ENCODE measurements at regions not wholly inside any gene's neighbourhood (a gene's known extent, or its start where the extent isn't known, plus 50 kb on each side); places are given as distances from the start of the nearest gene placed in this dataset.

- no peak for TF ChIP-seq CTCF (IDR thresholded peaks at IDR 0.05; ENCODE audit: unreplicated experiment)
- no peaks in the 10 kb centered on the region for H3K36me3 Mint-ChIP-seq
- DNase-seq (ENCODE audit: low spot score in 2 of 2, unreplicated experiment in 2 of 2) = no peak
- H3K27me3 Mint-ChIP-seq (ENCODE audit: low read depth) = no peaks in the 10 kb centered on the region
- no peak overlapping the region for H3K4me3 Mint-ChIP-seq
- H3K27ac Mint-ChIP-seq = no peak overlapping the region
- peaks cover 34% of the 10 kb centered on the region for H3K9me3 Mint-ChIP-seq
- no peaks in the 10 kb centered on the region for H3K4me1 Mint-ChIP-seq
Observed at GRCh38 chr17:52357854-52358253, 199.3 kb upstream of the CA10 start.

DNA sequence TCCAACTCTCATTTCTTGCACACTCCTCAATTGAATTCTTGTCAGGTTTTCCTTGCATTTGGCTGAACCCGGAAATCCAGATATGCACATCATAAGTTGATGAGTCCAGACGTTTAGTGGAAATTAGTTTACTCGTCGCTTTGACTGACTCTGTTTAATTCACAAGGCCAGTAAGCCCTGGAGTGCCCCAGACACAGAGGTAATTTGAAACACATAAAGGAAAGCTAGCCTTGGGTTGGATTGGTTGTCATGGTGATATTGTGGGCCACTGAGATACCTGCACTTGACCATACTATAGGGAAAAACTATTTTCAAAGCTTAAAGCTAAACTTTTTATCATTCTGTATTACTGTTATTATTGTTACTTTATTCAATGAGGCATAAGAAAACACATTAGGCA lies 178.3 kb upstream of the CA10 start:
- Mint-ChIP-seq H3K36me3 (no peaks in the 10 kb centered on the region), H3K27me3 (ENCODE audit: low read depth) (no peaks in the 10 kb centered on the region), H3K4me1 (no peaks in the 10 kb centered on the region), H3K27ac (no peak overlapping the region), H3K4me3 (no peak overlapping the region), H3K9me3 (peaks cover 14% of the 10 kb centered on the region)
- no peak for DNase-seq (ENCODE audit: low spot score in 2 of 2, unreplicated experiment in 2 of 2)
- TF ChIP-seq CTCF (IDR thresholded peaks at IDR 0.05; ENCODE audit: unreplicated experiment) = no peak

GRCh38 chr17:52306314-52306713 lies 147.8 kb upstream of the CA10 start:
- Mint-ChIP-seq H3K36me3 (peaks cover 4% of the 10 kb centered on the region), H3K9me3 (peaks cover 18% of the 10 kb centered on the region), H3K27me3 (ENCODE audit: low read depth) (no peaks in the 10 kb centered on the region), H3K4me3 (no peak overlapping the region), H3K27ac (no peak overlapping the region), H3K4me1 (peaks cover 9% of the 10 kb centered on the region)
- no peak for DNase-seq (ENCODE audit: low spot score in 2 of 2, unreplicated experiment in 2 of 2)
- no peak for TF ChIP-seq CTCF (IDR thresholded peaks at IDR 0.05; ENCODE audit: unreplicated experiment)

DNA sequence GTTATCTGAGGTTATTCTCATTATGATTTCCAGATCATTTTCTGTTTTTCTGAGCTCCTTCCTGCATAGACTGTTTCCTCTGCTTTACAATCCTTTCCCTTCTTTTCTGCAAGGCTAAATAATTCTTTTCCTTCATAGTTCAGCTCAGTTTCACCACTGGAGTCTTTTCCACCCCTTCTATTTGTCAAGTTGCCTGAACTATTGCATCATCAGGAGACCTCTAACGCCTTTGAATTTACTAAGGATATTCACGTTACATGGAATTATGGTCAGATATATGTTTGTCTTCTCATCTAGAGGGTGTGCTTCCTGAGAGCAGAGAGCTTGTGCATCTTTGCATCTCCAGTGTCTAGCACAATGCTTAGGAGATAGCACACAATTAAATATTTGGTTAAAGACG lies 140.4 kb upstream of the CA10 start:
- TF ChIP-seq CTCF (IDR thresholded peaks at IDR 0.05; ENCODE audit: unreplicated experiment) = no peak
- peaks cover 50% of the 10 kb centered on the region for H3K4me1 Mint-ChIP-seq
- peaks cover 2% of the 10 kb centered on the region for H3K27me3 Mint-ChIP-seq (ENCODE audit: low read depth)
- peak overlapping the region; percentile 45 for H3K27ac Mint-ChIP-seq
- DNase-seq (ENCODE audit: low spot score in 2 of 2, unreplicated experiment in 2 of 2) = no peak
- H3K4me3 Mint-ChIP-seq = no peak overlapping the region
- no peaks in the 10 kb centered on the region for H3K36me3 Mint-ChIP-seq
- no peaks in the 10 kb centered on the region for H3K9me3 Mint-ChIP-seq

- no peaks in the 10 kb centered on the region for H3K9me3 Mint-ChIP-seq
- no peaks in the 10 kb centered on the region for H3K36me3 Mint-ChIP-seq
- H3K27ac Mint-ChIP-seq = no peak overlapping the region
- peak; percentile 19 for TF ChIP-seq CTCF (IDR thresholded peaks at IDR 0.05; ENCODE audit: unreplicated experiment)
- no peak overlapping the region for H3K4me3 Mint-ChIP-seq
- H3K4me1 Mint-ChIP-seq = peaks cover 48% of the 10 kb centered on the region
- peaks cover 2% of the 10 kb centered on the region for H3K27me3 Mint-ChIP-seq (ENCODE audit: low read depth)
- no peak for DNase-seq (ENCODE audit: low spot score in 2 of 2, unreplicated experiment in 2 of 2)
Observed at GRCh38 chr17:52297230-52298010, 138.9 kb upstream of the CA10 start.

All from mesothelial cell of epicardium (in vitro differentiated cells).